MG63 (cell line): ENCODE measurements at regions not wholly inside any gene's neighbourhood (a gene's known extent, or its start where the extent isn't known, plus 50 kb on each side); places are given as distances from the start of the nearest gene placed in this dataset.

ENCODE experiments used
- DNase-seq: peaks from one replicate; pipeline ENCODE4 v3.0.0-alpha.2; 2020
- H3K27me3 ChIP-seq: fragments of 250-450 bp; sonication (Bioruptor Pico); 2 replicates; pipeline ENCODE4 v1.5.1; 2020; ENCODE audit warnings: mild to moderate bottlenecking, moderate library complexity
- H3K36me3 ChIP-seq: fragments of 250-450 bp; sonication (Bioruptor Pico); 2 replicates; pipeline ENCODE4 v1.5.1; 2020; ENCODE audit warnings: mild to moderate bottlenecking, moderate library complexity
- H3K4me3 ChIP-seq: fragments of 250-450 bp; sonication (Bioruptor Pico); 2 replicates; pipeline ENCODE4 v1.5.1; 2020; ENCODE audit warnings: mild to moderate bottlenecking, moderate library complexity
- H3K9me3 ChIP-seq: fragments of 250-450 bp; sonication (Bioruptor Pico); 2 replicates; pipeline ENCODE4 v1.5.1; 2020; ENCODE audit warnings: mild to moderate bottlenecking, moderate library complexity

GRCh38 chr15:53351373-53351772 lies 408.1 kb downstream of the WDR72 start:
- Histone ChIP-seq H3K36me3 (no peaks in the 10 kb centered on the region), H3K9me3 (no peaks in the 10 kb centered on the region), H3K4me3 (no peak overlapping the region), H3K27me3 (peaks cover 4% of the 10 kb centered on the region; the same call in 1 of the 2 replicates)
- no peak for DNase-seq

GRCh38 chr15:53346583-53346982 lies 412.9 kb downstream of the WDR72 start:
- Histone ChIP-seq H3K9me3 (no peaks in the 10 kb centered on the region), H3K36me3 (no peaks in the 10 kb centered on the region), H3K27me3 (peaks cover 4% of the 10 kb centered on the region; the same call in 1 of the 2 replicates), H3K4me3 (no peak overlapping the region)
- no peak for DNase-seq

- H3K36me3 ChIP-seq: no peaks in the 10 kb centered on the region
- no peaks in the 10 kb centered on the region for H3K27me3 ChIP-seq
- no peaks in the 10 kb centered on the region for H3K9me3 ChIP-seq
- DNase-seq: no peak
- no peak overlapping the region for H3K4me3 ChIP-seq
Observed at GRCh38 chr15:53331328-53332190, 427.9 kb downstream of the WDR72 start.

- no peak for DNase-seq
- Histone ChIP-seq H3K9me3 (no peaks in the 10 kb centered on the region), H3K4me3 (no peak overlapping the region), H3K27me3 (no peaks in the 10 kb centered on the region), H3K36me3 (no peaks in the 10 kb centered on the region)
Observed at GRCh38 chr15:53328341-53328740, 431.1 kb downstream of the WDR72 start.

- DNase-seq: no peak
- Histone ChIP-seq H3K27me3 (peaks cover 6% of the 10 kb centered on the region), H3K4me3 (no peak overlapping the region), H3K36me3 (no peaks in the 10 kb centered on the region), H3K9me3 (no peaks in the 10 kb centered on the region)
Observed at GRCh38 chr15:53324061-53324460, 435.4 kb downstream of the WDR72 start.

GRCh38 chr15:53323191-53323590 lies 436.3 kb downstream of the WDR72 start:
- H3K36me3 ChIP-seq: no peaks in the 10 kb centered on the region
- DNase-seq: no peak
- H3K4me3 ChIP-seq: no peak overlapping the region
- H3K27me3 ChIP-seq: peaks cover 6% of the 10 kb centered on the region
- H3K9me3 ChIP-seq: no peaks in the 10 kb centered on the region

GRCh38 chr15:53320816-53321215 lies 438.6 kb downstream of the WDR72 start:
- H3K36me3 ChIP-seq: no peaks in the 10 kb centered on the region
- peaks cover 9% of the 10 kb centered on the region for H3K27me3 ChIP-seq
- H3K9me3 ChIP-seq: no peaks in the 10 kb centered on the region
- DNase-seq: no peak
- H3K4me3 ChIP-seq: no peak overlapping the region

GRCh38 chr15:53312707-53313106 lies 446.8 kb downstream of the WDR72 start:
- no peak for DNase-seq
- H3K9me3 ChIP-seq: no peaks in the 10 kb centered on the region
- no peaks in the 10 kb centered on the region for H3K36me3 ChIP-seq
- H3K27me3 ChIP-seq: peaks cover 5% of the 10 kb centered on the region; the same call in 1 of the 2 replicates
- no peak overlapping the region for H3K4me3 ChIP-seq

- no peaks in the 10 kb centered on the region for H3K36me3 ChIP-seq
- 0 out of 2 replicates have a peak, but pooled peaks cover 3% of the 10 kb centered on the region for H3K27me3 ChIP-seq
- no peak overlapping the region for H3K4me3 ChIP-seq
- no peaks in the 10 kb centered on the region for H3K9me3 ChIP-seq
- no peak for DNase-seq
Observed at GRCh38 chr15:53310709-53311108, 448.8 kb downstream of the WDR72 start.

GRCh38 chr15:53307952-53308624 lies 451.4 kb downstream of the WDR72 start:
- Histone ChIP-seq H3K36me3 (no peaks in the 10 kb centered on the region), H3K9me3 (no peaks in the 10 kb centered on the region), H3K4me3 (no peak overlapping the region), H3K27me3 (0 out of 2 replicates have a peak, but pooled peaks cover 6% of the 10 kb centered on the region)
- DNase-seq: peak; percentile 11

- Histone ChIP-seq H3K27me3 (peaks cover 8% of the 10 kb centered on the region; the same call in 1 of the 2 replicates), H3K4me3 (no peak overlapping the region), H3K36me3 (no peaks in the 10 kb centered on the region)
Observed at GRCh38 chr15:53305554-53305953, 453.9 kb downstream of the WDR72 start.

GRCh38 chr15:53305101-53305500 lies 454.4 kb downstream of the WDR72 start:
- H3K4me3 ChIP-seq: no peak overlapping the region
- no peak for DNase-seq

More at GRCh38 chr15:53305554-53305953, 453.9 kb downstream of the WDR72 start:
- H3K9me3 ChIP-seq: no peaks in the 10 kb centered on the region
- DNase-seq: no peak

GRCh38 chr15:53297828-53298227 lies 461.6 kb downstream of the WDR72 start:
- H3K36me3 ChIP-seq: no peaks in the 10 kb centered on the region

More at GRCh38 chr15:53305101-53305500, 454.4 kb downstream of the WDR72 start:
- peaks cover 8% of the 10 kb centered on the region; the same call in 1 of the 2 replicates for H3K27me3 ChIP-seq
- no peaks in the 10 kb centered on the region for H3K36me3 ChIP-seq
- H3K9me3 ChIP-seq: no peaks in the 10 kb centered on the region

GRCh38 chr15:53296603-53297002 lies 462.9 kb downstream of the WDR72 start:
- Histone ChIP-seq H3K9me3 (no peaks in the 10 kb centered on the region), H3K27me3 (peaks cover 6% of the 10 kb centered on the region; the same call in 1 of the 2 replicates), H3K4me3 (no peak overlapping the region), H3K36me3 (no peaks in the 10 kb centered on the region)
- no peak for DNase-seq

More at GRCh38 chr15:53297828-53298227, 461.6 kb downstream of the WDR72 start:
- no peak overlapping the region for H3K4me3 ChIP-seq
- no peak for DNase-seq
- peaks cover 8% of the 10 kb centered on the region; the same call in 1 of the 2 replicates for H3K27me3 ChIP-seq
- H3K9me3 ChIP-seq: no peaks in the 10 kb centered on the region

- Histone ChIP-seq H3K27me3 (peaks cover 6% of the 10 kb centered on the region; the same call in 1 of the 2 replicates), H3K4me3 (no peak overlapping the region)
- DNase-seq: no peak
Observed at GRCh38 chr15:53295574-53295973, 463.9 kb downstream of the WDR72 start.

GRCh38 chr15:53288542-53288941 lies 470.9 kb downstream of the WDR72 start:
- DNase-seq: no peak
- no peaks in the 10 kb centered on the region for H3K9me3 ChIP-seq
- no peaks in the 10 kb centered on the region for H3K36me3 ChIP-seq
- no peak overlapping the region for H3K4me3 ChIP-seq
- H3K27me3 ChIP-seq: peaks cover 8% of the 10 kb centered on the region; the same call in 1 of the 2 replicates

More at GRCh38 chr15:53295574-53295973, 463.9 kb downstream of the WDR72 start:
- H3K36me3 ChIP-seq: no peaks in the 10 kb centered on the region
- H3K9me3 ChIP-seq: no peaks in the 10 kb centered on the region

- H3K27me3 ChIP-seq: peaks cover under 1% of the 10 kb centered on the region; the same call in 1 of the 2 replicates
- H3K4me3 ChIP-seq: no peak overlapping the region
- no peaks in the 10 kb centered on the region for H3K36me3 ChIP-seq
- H3K9me3 ChIP-seq: no peaks in the 10 kb centered on the region
- no peak for DNase-seq
Observed at GRCh38 chr15:53274630-53275029, 484.5 kb upstream of the ONECUT1 start.
